ENCODE measurements at regions not wholly inside any gene's neighbourhood (a gene's known extent, or its start where the extent isn't known, plus 50 kb on each side); places are given as distances from the start of the nearest gene placed in this dataset.

- no peak for TF ChIP-seq POLR2A (IDR thresholded peaks at IDR 0.05; ENCODE audit: low read length)
- TF ChIP-seq GATA1 (IDR thresholded peaks at IDR 0.05; ENCODE audit: low read depth, low read length) = no peak
These were observed 288.2 kb downstream of the GJA1 start for GRCh38 chr6:121723623-121724022.

Data from erythroblast (primary cell).